ENCODE measurements at regions not wholly inside any gene's neighbourhood (a gene's known extent, or its start where the extent isn't known, plus 50 kb on each side); places are given as distances from the start of the nearest gene placed in this dataset.
A peak's percentile ranks its signal among the peaks of the same experiment; 100 is the strongest.

DNA sequence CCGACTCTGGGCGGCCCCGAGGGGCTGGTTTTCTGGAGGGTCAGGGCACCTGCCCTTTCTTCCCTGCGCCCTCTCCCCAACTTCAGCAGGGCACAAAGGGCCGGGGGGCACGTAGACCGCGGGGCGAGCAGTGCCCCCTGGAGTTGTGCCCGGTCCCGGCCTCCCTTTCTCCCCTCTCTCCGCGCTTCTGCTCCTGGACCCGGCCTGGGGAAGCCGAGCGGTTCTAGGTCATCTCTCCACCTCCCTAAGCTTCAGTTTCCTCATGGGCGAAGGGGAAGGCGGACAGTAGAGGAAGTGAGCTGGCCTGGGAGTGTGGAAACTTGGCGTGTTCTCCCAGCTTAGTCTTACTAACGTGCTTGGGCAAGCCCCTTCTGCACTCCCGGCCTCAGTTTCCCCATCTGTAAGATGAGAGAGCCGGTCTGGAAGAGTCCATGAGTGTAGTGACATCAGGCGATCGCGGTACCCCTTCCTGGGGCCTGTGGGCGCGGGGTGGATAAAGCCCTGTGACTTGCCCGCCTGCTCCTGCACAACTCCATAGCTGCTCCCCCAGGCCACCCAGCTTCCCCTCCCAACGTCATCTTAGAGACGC is 158.6 kb upstream of the PARP11 start:
- Histone ChIP-seq H3K56ac (ENCODE audit: extremely low read depth, insufficient read depth, low read length) (no peak overlapping the region), H4K20me1 (ENCODE audit: insufficient read depth, low read length) (no peaks in the 10 kb centered on the region), H3K4ac (ENCODE audit: low read depth, low read length) (peak overlapping the region; percentile 90), H2BK15ac (ENCODE audit: low read depth, low read length) (0 out of 3 replicates have a peak overlapping the region, but pooled peaks have one; percentile 20), H3K4me2 (ENCODE audit: low read depth, low read length) (peak overlapping the region; percentile 17; the same call in 1 of the 2 replicates), H4K5ac (ENCODE audit: low read depth, low read length) (peak overlapping the region; percentile 56; the same call in 1 of the 2 replicates), H3K4me3 (ENCODE audit: insufficient read depth, low read depth, low read length) (no peak overlapping the region), H2AFZ (replicated peaks; ENCODE audit: low read length, poor library complexity) (peak overlapping the region; percentile 86), H3K79me1 (ENCODE audit: low read depth in 1 of 2, low read length in 2 of 2) (no peaks in the 10 kb centered on the region), H2AK9ac (replicated peaks; ENCODE audit: low read depth, low read length, poor library complexity) (peak overlapping the region; percentile 77), H3K27ac (ENCODE audit: insufficient read depth, low read length) (peak overlapping the region; percentile 50; the same call in 1 of the 2 replicates), H2BK5ac (ENCODE audit: low read depth, low read length, poor library complexity, severe bottlenecking) (peak overlapping the region; percentile 63), H3K9me1 (ENCODE audit: insufficient read depth, low read length) (no peaks in the 10 kb centered on the region), H2AK5ac (ENCODE audit: low read depth, low read length) (peak overlapping the region; percentile 77), H2BK20ac (ENCODE audit: low read depth, low read length) (peak overlapping the region; percentile 57), H2BK120ac (ENCODE audit: low read depth, low read length) (peak overlapping the region; percentile 82), H3K36me3 (ENCODE audit: control insufficient read depth, insufficient read depth, low read length) (no peaks in the 10 kb centered on the region), H3K14ac (replicated peaks; ENCODE audit: low read depth, low read length) (peak overlapping the region; percentile 77), H3K27me3 (ENCODE audit: control insufficient read depth, insufficient read depth, low read length) (peaks cover 16% of the 10 kb centered on the region), H3K18ac (ENCODE audit: low read depth, low read length) (peak overlapping the region; percentile 67; the same call in 1 of the 2 replicates), H3K9ac (ENCODE audit: low read depth, low read length) (no peak overlapping the region), H3K4me1 (ENCODE audit: control insufficient read depth, insufficient read depth, low read length) (peaks cover 15% of the 10 kb centered on the region), H3K9me3 (ENCODE audit: control insufficient read depth, insufficient read depth, low read length) (no peaks in the 10 kb centered on the region), H3K23ac (ENCODE audit: low read depth, low read length) (no peak overlapping the region), H4K91ac (ENCODE audit: insufficient read depth, low read depth, low read length) (no peak overlapping the region), H4K8ac (ENCODE audit: low read depth in 2 of 2, low read length in 2 of 2) (peak overlapping the region in 1 of 2 experiments; percentile 22; a peak in 1 of 4 replicates)
- WGBS, 2 experiments (ENCODE audit: extremely low coverage in 2 of 2, insufficient read length in 1 of 2), result 100% methylated on average over 1 of the region's 30 CpGs; no CpG with 5 or more reads in 1 of the 2 experiments
- dilution Hi-C loops (cut with HindIII; ENCODE audit: low sequenced_read_pairs, unreplicated experiment), result no loop called here
- no peak for ATAC-seq (ENCODE audit: low read depth)
- CTCF ChIA-PET, result interaction anchor here (0.8 kb wide), 1 partner anchor 35 kb away, joined by 4 read pairs; no protein-coding TSS in a partner anchor
- no TSS peak for BruUV-seq (replicated peaks)
- TF ChIP-seq MAFK (IDR thresholded peaks at IDR 0.05; ENCODE audit: low read depth, low read length), result no peak
- TF ChIP-seq, protein P1, sequence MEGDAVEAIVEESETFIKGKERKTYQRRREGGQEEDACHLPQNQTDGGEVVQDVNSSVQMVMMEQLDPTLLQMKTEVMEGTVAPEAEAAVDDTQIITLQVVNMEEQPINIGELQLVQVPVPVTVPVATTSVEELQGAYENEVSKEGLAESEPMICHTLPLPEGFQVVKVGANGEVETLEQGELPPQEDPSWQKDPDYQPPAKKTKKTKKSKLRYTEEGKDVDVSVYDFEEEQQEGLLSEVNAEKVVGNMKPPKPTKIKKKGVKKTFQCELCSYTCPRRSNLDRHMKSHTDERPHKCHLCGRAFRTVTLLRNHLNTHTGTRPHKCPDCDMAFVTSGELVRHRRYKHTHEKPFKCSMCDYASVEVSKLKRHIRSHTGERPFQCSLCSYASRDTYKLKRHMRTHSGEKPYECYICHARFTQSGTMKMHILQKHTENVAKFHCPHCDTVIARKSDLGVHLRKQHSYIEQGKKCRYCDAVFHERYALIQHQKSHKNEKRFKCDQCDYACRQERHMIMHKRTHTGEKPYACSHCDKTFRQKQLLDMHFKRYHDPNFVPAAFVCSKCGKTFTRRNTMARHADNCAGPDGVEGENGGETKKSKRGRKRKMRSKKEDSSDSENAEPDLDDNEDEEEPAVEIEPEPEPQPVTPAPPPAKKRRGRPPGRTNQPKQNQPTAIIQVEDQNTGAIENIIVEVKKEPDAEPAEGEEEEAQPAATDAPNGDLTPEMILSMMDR (conservative IDR thresholded peaks at IDR 0.05; ENCODE audit: low read depth, low read length), result no peak
- no peak for TF ChIP-seq CEBPB (IDR thresholded peaks at IDR 0.05; ENCODE audit: low read depth, low read length)
- no peak for TF ChIP-seq RCOR1 (IDR thresholded peaks at IDR 0.05; ENCODE audit: insufficient replicate concordance, low read length)
- TF ChIP-seq SMC3 (IDR thresholded peaks at IDR 0.05; ENCODE audit: low read depth, low read length), result no peak
- no peak for TF ChIP-seq MXI1 (IDR thresholded peaks at IDR 0.05; ENCODE audit: borderline replicate concordance, low read depth, low read length)
- TF ChIP-seq CHD1 (IDR thresholded peaks at IDR 0.05; ENCODE audit: low read depth, low read length), result no peak
- TF ChIP-seq POLR2A (IDR thresholded peaks at IDR 0.05; ENCODE audit: low read depth, low read length), result no peak
- no peak for TF ChIP-seq MAZ (IDR thresholded peaks at IDR 0.05; ENCODE audit: borderline replicate concordance, low read depth, low read length)
- in situ Hi-C loops (cut with MboI; ENCODE audit: low sequenced_read_pairs), result no loop called here
- POLR2A ChIA-PET (ENCODE audit: unreplicated experiment), result interaction anchor here (0.7 kb wide), 1 partner anchor 44 kb away, joined by 3 read pairs; no protein-coding TSS in a partner anchor
- intact Hi-C loops (cut with micrococcal nuclease), result no loop called here
- peak; percentile 20 for DNase-seq

All from IMR-90 (cell line).